Coronary artery (tissue), 2 donors: ENCODE measurements at regions not wholly inside any gene's neighbourhood (a gene's known extent, or its start where the extent isn't known, plus 50 kb on each side); places are given as distances from the start of the nearest gene placed in this dataset.
"Not testable (repeated sequence)": the region's sequence is repeated elsewhere in the genome, so short reads cannot be mapped to it uniquely, and the experiment has no call there.

Experiments
- DNase-seq: peaks from one replicate; pipeline ENCODE4 v3.0.0-alpha.2; 2017; ENCODE audit warnings: low spot score
- H3K27ac ChIP-seq, 2 donors: fragments of 200-600 bp; sonication (generic); one replicate each; pipeline ENCODE4 v1.5.1; 2016 to 2019
- H3K4me3 ChIP-seq: fragments of 200-600 bp; sonication (generic); 2 replicates; pipeline ENCODE4 v1.5.1; 2016; ENCODE audit warnings: mild to moderate bottlenecking, moderate library complexity
- CTCF ChIP-seq: fragments of 200-600 bp; sonication (generic); IDR thresholded peaks from one replicate; pipeline ENCODE4 v1.5.1; 2019; ENCODE audit warnings: antibody characterized with exemption

DNA sequence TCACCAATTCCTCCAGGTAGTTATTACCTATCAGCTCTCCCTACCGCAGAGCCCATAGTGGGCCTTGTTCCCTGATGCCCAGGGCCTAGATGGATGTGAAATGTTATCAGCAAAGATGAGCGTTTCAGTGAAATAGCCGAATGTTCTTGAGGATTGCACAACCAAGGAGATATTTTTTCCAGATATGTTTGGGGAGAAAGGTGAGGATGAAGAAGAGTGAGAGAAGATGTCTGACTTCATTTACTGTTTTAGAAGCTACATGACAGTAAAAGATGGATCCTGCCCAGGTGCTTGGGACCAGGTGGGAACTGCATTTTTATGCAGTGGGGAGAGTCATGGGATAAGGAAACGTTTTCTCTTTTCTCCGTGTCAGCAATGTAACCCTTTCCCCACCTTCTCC is 231.7 kb upstream of the C1orf174 start:
- no peak for TF ChIP-seq CTCF
- no peak for DNase-seq
- Histone ChIP-seq H3K4me3 (no peak overlapping the region), H3K27ac (no peak overlapping the region)

DNA sequence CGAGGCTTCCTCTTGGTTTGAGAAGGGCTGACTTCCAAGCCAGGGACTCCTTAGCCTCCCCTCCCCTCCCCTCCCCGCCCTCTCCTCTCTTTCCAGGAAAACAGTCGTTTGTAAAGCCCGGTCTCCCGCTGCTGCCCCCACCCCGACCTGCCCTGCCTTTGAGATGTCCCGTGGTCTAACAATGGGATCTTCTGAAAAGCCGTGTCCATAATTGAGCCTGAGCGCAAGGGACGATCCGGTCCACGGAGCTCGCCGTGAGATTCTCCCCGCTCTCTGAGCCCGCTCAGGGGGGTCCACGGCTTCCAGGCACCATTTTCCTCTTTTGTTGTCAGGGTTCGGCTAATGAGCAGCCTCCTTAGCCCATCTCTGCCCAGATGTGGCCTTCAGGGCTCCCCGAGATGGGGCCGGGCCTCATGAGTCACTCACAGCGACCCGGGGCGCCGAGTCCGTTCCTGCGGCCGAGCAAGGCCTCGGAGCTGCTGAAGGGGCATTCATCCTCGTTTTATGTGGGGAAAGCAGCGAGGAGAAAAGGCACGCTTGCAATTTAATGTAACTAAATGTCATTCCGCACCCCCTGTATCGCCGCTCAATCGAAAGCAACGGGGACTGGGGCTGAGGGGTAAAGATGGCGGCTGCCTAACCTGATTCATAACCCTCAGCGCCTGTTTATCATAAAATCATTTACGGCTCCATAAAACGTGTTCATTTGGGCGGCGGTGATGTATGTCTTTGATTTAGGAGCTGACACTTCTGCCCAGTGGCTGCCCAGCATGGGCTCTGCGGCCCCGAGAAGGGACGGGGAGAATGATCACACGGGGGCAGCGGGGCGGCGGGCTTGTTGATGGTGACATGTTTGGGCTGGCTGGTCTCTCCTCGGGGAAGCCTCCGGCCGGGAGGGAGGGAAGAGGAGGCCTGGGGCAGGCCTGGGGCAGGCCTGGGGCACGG is 232.6 kb upstream of the C1orf174 start:
- no peak for TF ChIP-seq CTCF
- Histone ChIP-seq H3K27ac (no peak overlapping the region), H3K4me3 (no peak overlapping the region)
- no peak for DNase-seq

DNA sequence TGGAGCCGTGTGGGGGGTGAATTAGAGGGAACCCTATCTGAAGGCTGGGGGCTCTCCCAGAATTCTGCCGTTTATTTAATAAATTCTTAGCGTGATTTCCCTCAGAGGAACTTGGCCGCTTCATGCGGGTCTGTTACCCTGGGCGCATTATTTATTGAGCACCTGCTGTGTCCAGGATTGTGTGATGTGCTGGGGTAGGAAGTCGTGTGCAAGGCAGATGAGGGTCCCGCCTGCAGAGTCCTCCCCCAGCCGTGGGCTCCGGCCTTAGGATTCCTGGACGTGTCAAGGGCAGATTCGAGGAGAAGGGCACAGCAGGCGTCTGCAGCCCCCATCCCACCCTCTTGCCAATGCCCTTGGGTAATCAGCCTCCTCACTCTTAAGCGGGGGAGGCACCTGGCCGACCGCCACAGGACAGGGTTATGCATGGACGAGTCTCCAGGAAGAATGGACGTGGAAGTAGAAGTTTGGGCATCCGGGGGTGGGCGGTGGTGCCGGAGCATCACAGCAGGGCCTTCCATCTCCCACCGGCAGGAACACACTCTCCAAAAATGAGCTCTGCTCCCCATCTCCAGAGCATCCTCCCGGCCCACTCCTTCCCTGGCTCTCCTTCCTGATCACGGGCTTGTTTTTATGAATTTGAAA is 233.3 kb upstream of the C1orf174 start:
- TF ChIP-seq CTCF = no peak
- Histone ChIP-seq H3K4me3 (no peak overlapping the region), H3K27ac (no peak overlapping the region)
- no peak for DNase-seq

DNA sequence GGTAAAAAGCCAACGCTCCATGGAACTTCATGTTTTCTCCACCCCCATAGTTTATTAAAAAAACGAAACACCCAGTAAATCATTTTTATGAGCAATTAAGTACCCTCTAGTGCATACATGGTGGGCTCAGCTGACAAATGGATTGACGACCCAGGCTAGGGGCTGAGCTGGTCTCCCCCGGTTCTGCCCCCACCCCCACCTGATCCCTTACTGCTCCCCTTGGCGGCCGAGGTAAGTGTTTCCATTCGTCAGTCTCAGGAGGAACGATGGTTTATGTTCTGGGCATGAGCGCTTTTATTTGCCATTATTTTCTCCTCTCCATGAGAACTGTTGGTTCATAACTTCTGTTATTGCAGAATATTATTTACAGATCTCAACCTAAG is 233.9 kb upstream of the C1orf174 start:
- no peak for TF ChIP-seq CTCF
- no peak for DNase-seq
- Histone ChIP-seq H3K4me3 (no peak overlapping the region), H3K27ac (no peak overlapping the region)

- DNase-seq, H3K27ac ChIP-seq, H3K4me3 ChIP-seq: not testable (repeated sequence)
Measured at GRCh38 chr1:4135853-4136252, 235.8 kb upstream of the C1orf174 start.

DNA sequence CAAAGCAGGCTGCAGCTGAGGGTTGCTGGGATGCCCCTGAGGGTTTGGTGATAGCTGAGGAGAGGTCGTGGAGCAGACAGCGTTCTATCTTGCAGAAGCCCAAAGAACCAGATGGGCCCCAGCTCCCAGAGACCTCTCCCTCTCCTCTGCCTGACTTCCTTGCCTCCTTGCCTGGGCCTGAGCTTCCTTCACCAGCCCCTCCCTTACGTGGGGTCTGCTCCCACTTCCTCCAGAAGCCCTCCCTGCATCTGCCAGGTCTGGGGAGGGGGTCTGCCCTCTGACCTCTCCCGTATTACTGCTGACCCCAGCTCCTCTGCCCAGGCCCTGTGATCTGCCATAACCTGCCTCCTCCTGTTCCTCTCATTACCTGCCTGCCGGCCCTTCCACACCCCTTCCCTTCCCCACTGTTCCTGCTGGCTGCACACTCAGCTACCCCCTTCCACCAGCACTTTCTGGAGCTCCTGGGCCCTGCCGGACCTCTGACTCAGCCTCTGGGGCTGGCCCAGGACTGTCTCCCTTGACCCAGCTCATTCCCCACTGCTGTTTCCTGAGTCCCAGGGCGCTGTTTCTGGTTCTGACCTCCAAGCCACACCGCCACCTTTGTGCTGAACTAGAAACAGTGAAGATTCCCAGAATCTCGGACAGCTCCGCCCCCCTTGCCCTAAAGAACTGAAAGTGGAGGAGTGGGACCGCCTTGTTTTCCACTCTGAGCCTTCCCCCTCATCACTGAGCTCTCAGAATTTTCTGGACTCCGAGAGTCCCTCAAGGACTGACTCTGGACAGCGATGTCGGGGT is 237.7 kb upstream of the C1orf174 start:
- no peak for DNase-seq
- TF ChIP-seq CTCF = no peak
- Histone ChIP-seq H3K27ac (no peak overlapping the region), H3K4me3 (no peak overlapping the region)

DNA sequence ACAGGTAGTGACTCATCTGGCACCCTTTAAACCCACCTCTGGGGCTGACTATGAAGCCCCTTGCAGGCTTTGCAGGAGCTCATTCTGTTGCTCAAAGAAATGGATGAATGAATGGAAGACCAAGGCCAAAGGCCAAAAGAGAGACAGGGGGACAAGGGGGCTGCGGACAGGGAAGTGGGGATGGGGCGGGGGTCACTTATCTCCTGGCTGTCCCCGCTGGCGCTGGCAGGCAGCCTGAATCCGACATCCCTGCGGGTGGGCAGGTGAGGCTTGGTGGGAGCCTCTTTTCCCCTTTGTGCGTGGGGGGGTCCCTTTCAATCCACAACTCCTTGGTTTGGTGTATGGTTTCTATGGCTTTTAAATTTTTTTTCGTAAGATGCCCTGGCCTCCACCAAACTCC is 239.6 kb upstream of the C1orf174 start:
- no peak overlapping the region for H3K27ac ChIP-seq
- H3K4me3 ChIP-seq = no peak overlapping the region
- no peak for TF ChIP-seq CTCF
- DNase-seq = no peak
